ENCODE measurements at regions not wholly inside any gene's neighbourhood (a gene's known extent, or its start where the extent isn't known, plus 50 kb on each side); places are given as distances from the start of the nearest gene placed in this dataset.
"Not testable (repeated sequence)": the region's sequence is repeated elsewhere in the genome, so short reads cannot be mapped to it uniquely, and the experiment has no call there.

- no peaks in the 10 kb centered on the region for H3K4me1 ChIP-seq (ENCODE audit: insufficient read depth, low read length, poor library complexity, severe bottlenecking)
- POLR2A ChIA-PET: interaction anchor here (0.7 kb wide), 1 partner anchor 82 kb away, joined by 3 read pairs; no protein-coding TSS in a partner anchor
- no peak overlapping the region for H3K27ac ChIP-seq (ENCODE audit: low read depth, low read length, poor library complexity, severe bottlenecking)
- no peaks in the 10 kb centered on the region for H3K9me3 ChIP-seq (ENCODE audit: low read length)
- H2AFZ ChIP-seq (ENCODE audit: low read length): no peak overlapping the region
- H4K20me1 ChIP-seq (ENCODE audit: insufficient read depth, low read length): no peaks in the 10 kb centered on the region
- intact Hi-C loops (cut with micrococcal nuclease; ENCODE audit: unreplicated experiment): no loop called here
- TF ChIP-seq CTCF (conservative IDR thresholded peaks at IDR 0.05; ENCODE audit: low read length) (no peak), EZH2phosphoT487 (IDR thresholded peaks at IDR 0.05; ENCODE audit: borderline replicate concordance, low read depth, low read length) (no peak)
- BruUV-seq (replicated peaks): no TSS peak
- no peak overlapping the region for H3K4me3 ChIP-seq (ENCODE audit: low read depth, low read length, poor library complexity, severe bottlenecking)
- DNase-seq (ENCODE audit: low spot score): no peak
- H3K9me2 ChIP-seq (ENCODE audit: insufficient read depth, low read length): no peaks in the 10 kb centered on the region
- CTCF ChIA-PET (ENCODE audit: unreplicated experiment): no interaction called here
- no peak overlapping the region for H3K4me2 ChIP-seq (ENCODE audit: low read length)
- H3K36me3 ChIP-seq (ENCODE audit: insufficient read depth, low read length): no peaks in the 10 kb centered on the region
- no peaks in the 10 kb centered on the region for H3K79me2 ChIP-seq (ENCODE audit: insufficient read depth, low read depth, low read length)
Measured at GRCh38 chr5:107002115-107002514, 668.6 kb downstream of the EFNA5 start.

GRCh38 chr5:106999506-106999905, 671.2 kb downstream of the EFNA5 start:
- H3K4me2 ChIP-seq (ENCODE audit: low read length); H3K4me3 ChIP-seq (ENCODE audit: low read depth, low read length, poor library complexity, severe bottlenecking); H3K9me3 ChIP-seq (ENCODE audit: low read length); H2AFZ ChIP-seq (ENCODE audit: low read length); H3K79me2 ChIP-seq (ENCODE audit: insufficient read depth, low read depth, low read length); BruUV-seq (replicated peaks); POLR2A ChIA-PET; DNase-seq (ENCODE audit: low spot score); intact Hi-C loops (cut with micrococcal nuclease; ENCODE audit: unreplicated experiment); H3K9me2 ChIP-seq (ENCODE audit: insufficient read depth, low read length); CTCF ChIA-PET (ENCODE audit: unreplicated experiment); H3K27ac ChIP-seq (ENCODE audit: low read depth, low read length, poor library complexity, severe bottlenecking); H3K4me1 ChIP-seq (ENCODE audit: insufficient read depth, low read length, poor library complexity, severe bottlenecking); H3K36me3 ChIP-seq (ENCODE audit: insufficient read depth, low read length); H4K20me1 ChIP-seq (ENCODE audit: insufficient read depth, low read length): not testable (repeated sequence)

- Histone ChIP-seq H3K27ac (ENCODE audit: low read depth, low read length, poor library complexity, severe bottlenecking) (no peak overlapping the region), H4K20me1 (ENCODE audit: insufficient read depth, low read length) (no peaks in the 10 kb centered on the region), H3K4me3 (ENCODE audit: low read depth, low read length, poor library complexity, severe bottlenecking) (no peak overlapping the region), H3K9me3 (ENCODE audit: low read length) (no peaks in the 10 kb centered on the region), H3K4me1 (ENCODE audit: insufficient read depth, low read length, poor library complexity, severe bottlenecking) (no peaks in the 10 kb centered on the region), H3K4me2 (ENCODE audit: low read length) (no peak overlapping the region), H2AFZ (ENCODE audit: low read length) (no peak overlapping the region), H3K36me3 (ENCODE audit: insufficient read depth, low read length) (no peaks in the 10 kb centered on the region), H3K9me2 (ENCODE audit: insufficient read depth, low read length) (no peaks in the 10 kb centered on the region), H3K79me2 (ENCODE audit: insufficient read depth, low read depth, low read length) (no peaks in the 10 kb centered on the region)
- intact Hi-C loops (cut with micrococcal nuclease; ENCODE audit: unreplicated experiment): no loop called here
- TF ChIP-seq EZH2phosphoT487 (IDR thresholded peaks at IDR 0.05; ENCODE audit: borderline replicate concordance, low read depth, low read length) (no peak), CTCF (conservative IDR thresholded peaks at IDR 0.05; ENCODE audit: low read length) (no peak)
- BruUV-seq (replicated peaks): no TSS peak
- ChIA-PET CTCF (ENCODE audit: unreplicated experiment) (no interaction called here), POLR2A (no interaction called here)
- no peak for DNase-seq (ENCODE audit: low spot score)
Measured at GRCh38 chr5:106986006-106986405, 684.7 kb downstream of the EFNA5 start.
